ENCODE measurements at regions not wholly inside any gene's neighbourhood (a gene's known extent, or its start where the extent isn't known, plus 50 kb on each side); places are given as distances from the start of the nearest gene placed in this dataset.

DNA sequence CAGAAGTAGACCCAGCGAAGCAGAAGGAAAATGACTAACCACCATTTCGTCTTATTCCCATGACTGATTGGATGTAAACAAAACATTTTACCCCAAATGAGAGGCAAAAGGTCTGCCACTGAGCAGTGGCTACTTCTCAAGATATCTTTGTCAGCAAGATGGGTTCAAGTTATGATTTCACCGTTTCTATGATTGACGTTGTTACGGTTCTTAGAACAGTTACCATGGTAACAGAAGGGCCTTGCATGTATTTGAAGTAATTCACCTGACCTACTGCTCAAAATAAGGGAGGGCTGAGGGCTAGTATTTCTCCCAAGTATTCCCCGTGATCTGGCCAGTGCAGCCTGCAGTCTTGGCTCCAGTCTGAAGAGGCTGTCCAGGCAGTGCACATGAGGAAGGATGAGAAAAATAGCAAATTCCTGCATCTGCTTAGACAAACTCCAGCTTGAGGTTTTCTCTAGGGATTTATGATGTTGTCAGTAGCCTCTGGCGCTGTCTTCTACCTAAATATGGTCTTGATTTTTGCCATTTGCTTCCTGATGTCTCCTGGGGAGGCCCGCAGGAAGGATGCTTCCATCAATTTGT is 372.7 kb downstream of the TMEM38B start:
- no peaks in the 10 kb centered on the region for H3K23me2 ChIP-seq (ENCODE audit: low read depth, low read length)
- CTCF ChIA-PET (ENCODE audit: partially characterized antibody), result no interaction called here
- no peaks in the 10 kb centered on the region for H3K9me3 ChIP-seq (ENCODE audit: insufficient read depth in 2 of 2, low read depth in 1 of 2, low read length in 1 of 2)
- WGBS, 2 experiments (ENCODE audit: extremely low coverage in 1 of 2, insufficient coverage in 1 of 2, insufficient read length in 1 of 2, insufficient replicate concordance in 2 of 2, low coverage in 1 of 2, low lambda C conversion rate in 2 of 2, missing lambda C conversion rate in 1 of 2), result 91% methylated on average over 8 of the region's 8 CpGs; no CpG with 5 or more reads in 1 of the 2 experiments
- no peak overlapping the region for H2BK20ac ChIP-seq (ENCODE audit: low read length)
- POLR2A ChIA-PET (ENCODE audit: partially characterized antibody), result no interaction called here
- no peak overlapping the region for H2BK15ac ChIP-seq (ENCODE audit: low read length)
- H4K5ac ChIP-seq (ENCODE audit: insufficient read length, low read depth, low read length), result no peak overlapping the region
- FAIRE-seq, result no peak
- H3K79me1 ChIP-seq (ENCODE audit: low read depth, low read length), result no peaks in the 10 kb centered on the region
- H3K56ac ChIP-seq (replicated peaks; ENCODE audit: insufficient read length, low read depth, low read length), result no peak overlapping the region
- no peak overlapping the region for H2BK12ac ChIP-seq (ENCODE audit: low read depth, low read length)
- H3K4me1 ChIP-seq (replicated peaks in 1 of 4; ENCODE audit: control insufficient read depth in 3 of 4, insufficient read depth in 4 of 4, low read length in 3 of 4), result peaks cover 0 to 2% (median 0%) of the 10 kb centered on the region in 4 experiments; a peak in 1 of 7 replicates
- no peak overlapping the region for H3K4me2 ChIP-seq (ENCODE audit: insufficient read depth in 1 of 2, low read depth in 2 of 2, low read length in 2 of 2)
- H2BK120ac ChIP-seq (replicated peaks; ENCODE audit: low read depth, low read length), result no peak overlapping the region
- no peaks in the 10 kb centered on the region for H3K79me2 ChIP-seq (ENCODE audit: control insufficient read depth in 1 of 2, insufficient read depth in 2 of 2, low read length in 2 of 2)
- H4K8ac ChIP-seq (ENCODE audit: extremely low read depth, insufficient read depth, low read length), result no peak overlapping the region
- no peak overlapping the region for H3K4ac ChIP-seq (replicated peaks; ENCODE audit: insufficient read length, low read depth, low read length)
- H3K27me3 ChIP-seq (replicated peaks in 1 of 4; ENCODE audit: control insufficient read depth in 3 of 4, extremely low read depth in 1 of 4, insufficient read depth in 3 of 4, low read length in 3 of 4), result no peaks in the 10 kb centered on the region
- H2BK5ac ChIP-seq (ENCODE audit: low read depth, low read length), result no peak overlapping the region
- H2AFZ ChIP-seq (ENCODE audit: low read length), result no peak overlapping the region; the same call in 1 of the 2 replicates
- H3K18ac ChIP-seq (ENCODE audit: extremely low read depth, low read length), result no peak overlapping the region
- DNase-seq (ENCODE audit: low read depth in 1 of 2, low spot score in 2 of 2), result no peak
- H3K27ac ChIP-seq (ENCODE audit: low read depth, low read length), result no peak overlapping the region
- no peak overlapping the region for H3K4me3 ChIP-seq (ENCODE audit: extremely low read depth in 1 of 4, insufficient read depth in 2 of 4, low read depth in 3 of 4, low read length in 4 of 4)
- no peak overlapping the region for H3K14ac ChIP-seq (ENCODE audit: insufficient read length)
- H3K23ac ChIP-seq (ENCODE audit: insufficient read length), result no peak overlapping the region
- no peaks in the 10 kb centered on the region for H4K20me1 ChIP-seq (replicated peaks in 1 of 2; ENCODE audit: control insufficient read depth in 1 of 2, insufficient read depth in 2 of 2, low read length in 2 of 2)
- H3K9ac ChIP-seq (replicated peaks in 1 of 4; ENCODE audit: extremely low read depth in 1 of 4, low read depth in 3 of 4, low read length in 3 of 4), result no peak overlapping the region
- H2AK5ac ChIP-seq (ENCODE audit: low read depth, low read length), result no peak overlapping the region
- H4K91ac ChIP-seq (replicated peaks; ENCODE audit: insufficient read length, low read length), result no peak overlapping the region
- H3K36me3 ChIP-seq (ENCODE audit: control insufficient read depth in 2 of 4, insufficient read depth in 4 of 4, low read length in 3 of 4), result no peaks in the 10 kb centered on the region
- no peak for TF ChIP-seq SUZ12 (IDR thresholded peaks at IDR 0.05; ENCODE audit: low read length)
- TF ChIP-seq, protein P1, sequence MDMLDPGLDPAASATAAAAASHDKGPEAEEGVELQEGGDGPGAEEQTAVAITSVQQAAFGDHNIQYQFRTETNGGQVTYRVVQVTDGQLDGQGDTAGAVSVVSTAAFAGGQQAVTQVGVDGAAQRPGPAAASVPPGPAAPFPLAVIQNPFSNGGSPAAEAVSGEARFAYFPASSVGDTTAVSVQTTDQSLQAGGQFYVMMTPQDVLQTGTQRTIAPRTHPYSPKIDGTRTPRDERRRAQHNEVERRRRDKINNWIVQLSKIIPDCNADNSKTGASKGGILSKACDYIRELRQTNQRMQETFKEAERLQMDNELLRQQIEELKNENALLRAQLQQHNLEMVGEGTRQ (IDR thresholded peaks at IDR 0.05; ENCODE audit: low read length), result no peak
- TF ChIP-seq, protein P2, sequence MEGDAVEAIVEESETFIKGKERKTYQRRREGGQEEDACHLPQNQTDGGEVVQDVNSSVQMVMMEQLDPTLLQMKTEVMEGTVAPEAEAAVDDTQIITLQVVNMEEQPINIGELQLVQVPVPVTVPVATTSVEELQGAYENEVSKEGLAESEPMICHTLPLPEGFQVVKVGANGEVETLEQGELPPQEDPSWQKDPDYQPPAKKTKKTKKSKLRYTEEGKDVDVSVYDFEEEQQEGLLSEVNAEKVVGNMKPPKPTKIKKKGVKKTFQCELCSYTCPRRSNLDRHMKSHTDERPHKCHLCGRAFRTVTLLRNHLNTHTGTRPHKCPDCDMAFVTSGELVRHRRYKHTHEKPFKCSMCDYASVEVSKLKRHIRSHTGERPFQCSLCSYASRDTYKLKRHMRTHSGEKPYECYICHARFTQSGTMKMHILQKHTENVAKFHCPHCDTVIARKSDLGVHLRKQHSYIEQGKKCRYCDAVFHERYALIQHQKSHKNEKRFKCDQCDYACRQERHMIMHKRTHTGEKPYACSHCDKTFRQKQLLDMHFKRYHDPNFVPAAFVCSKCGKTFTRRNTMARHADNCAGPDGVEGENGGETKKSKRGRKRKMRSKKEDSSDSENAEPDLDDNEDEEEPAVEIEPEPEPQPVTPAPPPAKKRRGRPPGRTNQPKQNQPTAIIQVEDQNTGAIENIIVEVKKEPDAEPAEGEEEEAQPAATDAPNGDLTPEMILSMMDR (IDR thresholded peaks at IDR 0.05; ENCODE audit: control extremely low read depth in 1 of 3, insufficient read depth in 1 of 3, low read depth in 1 of 3, low read length in 3 of 3), result no peak
- no peak for TF ChIP-seq BCL11A (IDR thresholded peaks at IDR 0.05; ENCODE audit: low read depth in 2 of 2, low read length in 2 of 2)
- TF ChIP-seq PHF8 (conservative IDR thresholded peaks at IDR 0.05; ENCODE audit: low read depth, low read length), result no peak
- TF ChIP-seq CTBP2 (IDR thresholded peaks at IDR 0.05; ENCODE audit: borderline replicate concordance, insufficient read depth, insufficient read length, low read length), result no peak
- TF ChIP-seq SP2 (IDR thresholded peaks at IDR 0.05; ENCODE audit: low read length), result no peak
- TF ChIP-seq POLR2AphosphoS5 (IDR thresholded peaks at IDR 0.05; ENCODE audit: low read depth, low read length), result no peak
- no peak for TF ChIP-seq YY1 (IDR thresholded peaks at IDR 0.05; ENCODE audit: low read depth, low read length)
- no peak for TF ChIP-seq CREB1 (IDR thresholded peaks at IDR 0.05)
- TF ChIP-seq RXRA (IDR thresholded peaks at IDR 0.05; ENCODE audit: insufficient read depth, low read depth, low read length), result no peak

All from H1 (cell line).